OCI-LY3 (cell line): ENCODE measurements at regions not wholly inside any gene's neighbourhood (a gene's known extent, or its start where the extent isn't known, plus 50 kb on each side); places are given as distances from the start of the nearest gene placed in this dataset.
A peak's percentile ranks its signal among the peaks of the same experiment; 100 is the strongest.

ENCODE experiments used
- H2AFZ ChIP-seq: fragments of 200-600, 300-600 bp; shearing (Covaris generic); 2 replicates; pipeline ENCODE4 v1.6.0; 2014; ENCODE audit warnings: antibody characterized with exemption, low read depth, low read length
- H3K27ac ChIP-seq: fragments of 200-600, 300-600 bp; sonication (generic); 2 replicates; pipeline ENCODE4 v1.5.1; 2014; ENCODE audit warnings: mild to moderate bottlenecking, low read length, moderate library complexity, mixed read lengths
- H3K27me3 ChIP-seq: fragments of 200-600, 300-600 bp; sonication (generic); 2 replicates; pipeline ENCODE4 v1.6.1; 2014; ENCODE audit warnings: low read depth, low read length, mixed read lengths
- H3K36me3 ChIP-seq: fragments of 200-600, 300-600 bp; sonication (generic); replicated peaks from 2 replicates; pipeline ENCODE3; 2014; ENCODE audit warnings: low read depth, low read length, mixed read lengths
- H3K4me1 ChIP-seq: fragments of 300-600, 200-600 bp; sonication (generic); 2 replicates; pipeline ENCODE4 v1.6.1; 2014; ENCODE audit warnings: low read length, mixed read lengths
- H3K4me2 ChIP-seq: fragments of 200-600, 300-600 bp; sonication (generic); 2 replicates; pipeline ENCODE4 v1.6.1; 2014; ENCODE audit warnings: low read length, mixed read lengths
- H3K4me3 ChIP-seq: fragments of 300-600, 200-600 bp; sonication (generic); 2 replicates; pipeline ENCODE4 v1.5.1; 2014; ENCODE audit warnings: antibody characterized with exemption, mild to moderate bottlenecking, low read length, moderate library complexity
- H3K79me2 ChIP-seq: fragments of 300-600, 200-600 bp; shearing (Covaris generic); 2 replicates; pipeline ENCODE4 v1.6.1; 2014; ENCODE audit warnings: mild to moderate bottlenecking, low read length, mixed read lengths
- H3K9ac ChIP-seq: fragments of 300-600, 200-600 bp; shearing (Covaris generic); 2 replicates; pipeline ENCODE4 v1.6.0; 2014; ENCODE audit warnings: mild to moderate bottlenecking, low read length, moderate library complexity
- H3K9me3 ChIP-seq: fragments of 200-600, 300-600 bp; shearing (Covaris generic); 2 replicates; pipeline ENCODE4 v1.6.1; 2014; ENCODE audit warnings: low read length, mixed read lengths; ENCODE audit not compliant: insufficient read depth
- H4K20me1 ChIP-seq: fragments of 200-600, 300-600 bp; sonication (generic); 2 replicates; pipeline ENCODE4 v1.6.1; 2016; ENCODE audit warnings: low read length, mixed read lengths; ENCODE audit not compliant: insufficient read depth
- EZH2phosphoT487 ChIP-seq: fragments of 200-600 bp; shearing (Covaris generic); IDR thresholded peaks from 2 replicates; pipeline ENCODE4 v1.6.1; 2018; ENCODE audit warnings: antibody characterized with exemption, mixed run types, low read depth
- TF ChIP-seq, protein P1 (sequence below): fragments of 200-600, 300-600 bp; sonication (generic); IDR thresholded peaks from 2 replicates; pipeline ENCODE4 v1.5.1; 2014; ENCODE audit warnings: antibody characterized with exemption, low read length, low read depth

DNA sequence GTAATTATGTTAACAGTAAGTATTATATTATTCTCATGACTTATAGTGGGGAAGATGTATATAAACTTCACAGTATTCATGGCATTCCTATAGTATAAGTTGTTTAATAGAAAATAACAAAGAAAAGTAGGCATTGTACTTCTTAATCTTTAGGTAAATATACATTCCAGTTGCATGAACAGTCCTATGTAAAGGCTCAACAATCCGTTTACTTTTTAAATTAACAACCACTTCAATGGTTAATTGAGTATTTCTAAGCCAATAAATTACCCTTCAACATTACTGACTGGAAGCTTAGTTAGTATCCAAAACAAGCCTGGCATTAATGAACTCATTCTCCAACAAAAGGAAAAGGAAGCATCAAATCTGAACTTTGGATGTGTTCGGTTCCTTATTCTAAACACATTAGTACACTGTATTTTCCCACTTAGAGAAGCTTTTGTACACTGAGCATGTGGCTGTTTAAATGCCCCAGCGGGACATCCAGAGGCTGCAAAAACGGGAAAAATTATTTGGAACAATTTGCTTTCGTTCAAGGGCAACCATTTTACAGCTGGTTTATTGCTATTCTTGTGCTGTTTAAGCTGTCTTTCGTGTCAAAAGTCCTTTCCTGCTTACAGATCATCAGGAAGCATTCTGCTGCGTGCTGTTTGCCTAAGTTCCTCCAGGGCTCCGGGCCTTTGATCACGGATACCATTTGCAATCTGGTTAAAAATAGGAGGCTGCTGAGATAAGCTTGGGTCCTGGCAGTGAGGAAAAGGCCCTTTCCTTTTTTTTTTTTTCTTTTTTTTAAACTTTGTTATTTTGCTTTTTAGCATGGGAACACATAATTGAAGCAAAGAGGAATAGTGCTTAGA, 460.3 kb downstream of the SPRY1 start:
- 0 out of 2 replicates have a peak overlapping the region, but pooled peaks have one; percentile 20 for H3K4me3 ChIP-seq
- H3K36me3 ChIP-seq, result no peaks in the 10 kb centered on the region
- TF ChIP-seq, protein P1, sequence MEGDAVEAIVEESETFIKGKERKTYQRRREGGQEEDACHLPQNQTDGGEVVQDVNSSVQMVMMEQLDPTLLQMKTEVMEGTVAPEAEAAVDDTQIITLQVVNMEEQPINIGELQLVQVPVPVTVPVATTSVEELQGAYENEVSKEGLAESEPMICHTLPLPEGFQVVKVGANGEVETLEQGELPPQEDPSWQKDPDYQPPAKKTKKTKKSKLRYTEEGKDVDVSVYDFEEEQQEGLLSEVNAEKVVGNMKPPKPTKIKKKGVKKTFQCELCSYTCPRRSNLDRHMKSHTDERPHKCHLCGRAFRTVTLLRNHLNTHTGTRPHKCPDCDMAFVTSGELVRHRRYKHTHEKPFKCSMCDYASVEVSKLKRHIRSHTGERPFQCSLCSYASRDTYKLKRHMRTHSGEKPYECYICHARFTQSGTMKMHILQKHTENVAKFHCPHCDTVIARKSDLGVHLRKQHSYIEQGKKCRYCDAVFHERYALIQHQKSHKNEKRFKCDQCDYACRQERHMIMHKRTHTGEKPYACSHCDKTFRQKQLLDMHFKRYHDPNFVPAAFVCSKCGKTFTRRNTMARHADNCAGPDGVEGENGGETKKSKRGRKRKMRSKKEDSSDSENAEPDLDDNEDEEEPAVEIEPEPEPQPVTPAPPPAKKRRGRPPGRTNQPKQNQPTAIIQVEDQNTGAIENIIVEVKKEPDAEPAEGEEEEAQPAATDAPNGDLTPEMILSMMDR, result no peak
- no peak for TF ChIP-seq EZH2phosphoT487
- H3K9ac ChIP-seq, result no peak overlapping the region
- no peaks in the 10 kb centered on the region for H4K20me1 ChIP-seq
- peak overlapping the region; percentile 48 for H3K4me2 ChIP-seq
- no peaks in the 10 kb centered on the region for H3K9me3 ChIP-seq
- peak overlapping the region; percentile 51 for H2AFZ ChIP-seq
- H3K4me1 ChIP-seq, result 0 out of 2 replicates have a peak, but pooled peaks cover 3% of the 10 kb centered on the region
- no peaks in the 10 kb centered on the region for H3K27me3 ChIP-seq
- H3K27ac ChIP-seq, result no peak overlapping the region
- H3K79me2 ChIP-seq, result no peaks in the 10 kb centered on the region

DNA sequence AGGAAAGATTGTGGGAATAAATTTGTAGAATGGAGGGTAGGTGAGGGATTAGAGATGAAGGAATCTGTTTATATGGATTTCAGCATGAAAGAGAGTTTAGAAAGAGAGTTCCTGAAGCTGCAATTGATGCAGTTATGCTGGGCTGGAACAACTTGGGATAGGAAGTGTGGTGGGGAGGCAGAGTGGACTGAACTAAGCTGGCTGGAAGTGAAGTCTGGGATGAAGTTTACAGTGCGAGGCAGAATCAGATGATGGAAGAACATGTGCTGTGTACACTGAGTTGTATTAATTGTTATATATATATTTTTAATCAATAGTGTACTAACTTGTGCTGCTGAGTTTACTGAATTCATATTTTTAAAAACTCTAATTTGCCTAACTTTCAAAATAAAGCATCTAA, 461.9 kb downstream of the SPRY1 start:
- no peaks in the 10 kb centered on the region for H3K36me3 ChIP-seq
- H3K9ac ChIP-seq, result no peak overlapping the region
- no peaks in the 10 kb centered on the region for H4K20me1 ChIP-seq
- H3K4me2 ChIP-seq, result no peak overlapping the region
- no peak overlapping the region for H3K27ac ChIP-seq
- no peak overlapping the region for H3K4me3 ChIP-seq
- H3K4me1 ChIP-seq, result 0 out of 2 replicates have a peak, but pooled peaks cover 3% of the 10 kb centered on the region
- H3K9me3 ChIP-seq, result no peaks in the 10 kb centered on the region
- TF ChIP-seq, protein P1, result no peak
- H3K79me2 ChIP-seq, result no peaks in the 10 kb centered on the region
- no peak overlapping the region for H2AFZ ChIP-seq
- no peaks in the 10 kb centered on the region for H3K27me3 ChIP-seq

DNA sequence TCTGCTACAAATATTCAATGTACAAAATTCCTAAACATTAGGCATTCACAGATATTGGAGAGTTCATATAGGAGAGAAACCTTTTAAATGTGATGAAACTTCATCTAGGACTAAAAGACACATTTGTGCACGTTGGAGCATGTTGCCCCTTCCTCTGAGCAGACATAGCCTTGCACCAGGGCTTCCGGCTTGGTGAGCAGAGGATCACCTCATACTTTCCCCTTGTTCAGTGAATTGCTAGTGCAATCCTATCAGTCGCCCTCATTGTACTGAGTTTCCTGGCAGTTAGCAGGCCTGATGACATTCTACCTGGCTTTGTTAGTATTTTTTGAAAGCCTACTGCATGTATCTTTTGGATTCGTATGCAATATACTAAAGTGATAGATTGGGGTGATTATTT, 466.2 kb downstream of the SPRY1 start:
- Histone ChIP-seq H3K4me3 (no peak overlapping the region), H3K36me3 (no peaks in the 10 kb centered on the region), H3K9ac (no peak overlapping the region), H3K9me3 (no peaks in the 10 kb centered on the region), H3K79me2 (no peaks in the 10 kb centered on the region), H3K27ac (no peak overlapping the region), H2AFZ (no peak overlapping the region), H3K27me3 (no peaks in the 10 kb centered on the region), H3K4me2 (no peak overlapping the region), H4K20me1 (no peaks in the 10 kb centered on the region), H3K4me1 (no peaks in the 10 kb centered on the region)
- TF ChIP-seq EZH2phosphoT487, result no peak
- TF ChIP-seq, protein P1, result no peak

DNA sequence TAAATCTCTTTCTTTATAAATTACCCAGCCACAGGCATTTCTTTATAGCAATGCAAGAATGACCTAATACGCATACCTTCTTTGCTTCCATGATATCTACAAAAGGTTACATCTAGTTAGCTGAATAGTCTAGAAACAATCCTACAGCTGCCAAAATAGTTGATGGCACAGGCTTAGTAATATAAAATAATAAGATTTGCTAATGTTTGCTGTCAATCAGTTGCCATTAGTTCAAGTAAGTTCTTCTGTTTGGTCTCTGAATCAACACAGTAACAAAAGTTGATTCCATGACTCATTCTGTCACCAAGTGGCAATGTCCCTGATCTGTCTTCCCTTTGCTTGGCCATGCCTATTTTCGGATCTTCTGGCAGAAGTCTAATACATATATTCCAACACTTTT, 470.2 kb downstream of the SPRY1 start:
- Histone ChIP-seq H4K20me1 (no peaks in the 10 kb centered on the region), H2AFZ (no peak overlapping the region), H3K4me2 (no peak overlapping the region), H3K36me3 (no peaks in the 10 kb centered on the region), H3K79me2 (no peaks in the 10 kb centered on the region), H3K4me3 (no peak overlapping the region), H3K9me3 (no peaks in the 10 kb centered on the region), H3K9ac (no peak overlapping the region), H3K27me3 (no peaks in the 10 kb centered on the region), H3K4me1 (no peaks in the 10 kb centered on the region), H3K27ac (no peak overlapping the region)
- TF ChIP-seq, protein P1, result no peak
- TF ChIP-seq EZH2phosphoT487, result no peak
